Keratinocyte (primary cell): ENCODE measurements at regions not wholly inside any gene's neighbourhood (a gene's known extent, or its start where the extent isn't known, plus 50 kb on each side); places are given as distances from the start of the nearest gene placed in this dataset.
A peak's percentile ranks its signal among the peaks of the same experiment; 100 is the strongest.

ENCODE experiments used
- DNase-seq: peaks from one replicate; pipeline ENCODE4 v3.0.0-alpha.2; 2011; ENCODE audit warnings: low read depth, missing footprints, low spot score
- FAIRE-seq: peaks from 2 replicates; lab custom pipeline; 2011; peaks lifted over from hg19 to GRCh38; lab: Jason Lieb, UNC
- H2AFZ ChIP-seq: 2 replicates; pipeline ENCODE4 v1.6.0; 2012; ENCODE audit warnings: low read length, control low read depth, inconsistent platforms; ENCODE audit not compliant: control insufficient read depth
- H3K27ac ChIP-seq: 2 replicates; pipeline ENCODE4 v1.5.1; 2011; ENCODE audit warnings: low read length; ENCODE audit not compliant: control insufficient read depth, insufficient read depth
- H3K27me3 ChIP-seq: 3 replicates; pipeline ENCODE4 v1.6.0; 2011; ENCODE audit warnings: low read length; ENCODE audit not compliant: control insufficient read depth, insufficient read depth; ENCODE audit errors: extremely low read depth
- H3K36me3 ChIP-seq, 2 experiments: 2 replicates in 1 of 2; 3 replicates in 1 of 2; pipeline ENCODE4 v1.5.1; 2011; ENCODE audit warnings: low read length in 2 of 2, mild to moderate bottlenecking in 1 of 2; ENCODE audit not compliant: control insufficient read depth in 2 of 2, insufficient read depth in 2 of 2; ENCODE audit errors: extremely low read depth in 1 of 2
- H3K4me1 ChIP-seq: 3 replicates; pipeline ENCODE4 v1.5.1; 2011; ENCODE audit warnings: low read length; ENCODE audit not compliant: control insufficient read depth, insufficient read depth; ENCODE audit errors: extremely low read depth
- H3K4me2 ChIP-seq: 3 replicates; pipeline ENCODE4 v1.6.0; 2011; ENCODE audit warnings: low read depth, low read length; ENCODE audit not compliant: control insufficient read depth, insufficient read depth; ENCODE audit errors: extremely low read depth
- H3K4me3 ChIP-seq, 3 experiments: fragments of 200-600 bp in 1 of 3; sonication (generic) in 1 of 3; 2 replicates in 2 of 3; 3 replicates in 1 of 3; pipeline ENCODE4 v1.5.1; 2011 to 2016; ENCODE audit warnings: low read length in 3 of 3, mild to moderate bottlenecking in 3 of 3, control low read depth in 2 of 3, inconsistent platforms in 1 of 3, low read depth in 1 of 3, mixed read lengths in 1 of 3, mixed run types in 1 of 3, moderate library complexity in 1 of 3; ENCODE audit not compliant: control insufficient read depth in 2 of 3, insufficient read depth in 2 of 3; ENCODE audit errors: extremely low read depth in 1 of 3
- H3K79me2 ChIP-seq: 2 replicates; pipeline ENCODE4 v1.6.0; 2012; ENCODE audit warnings: low read length; ENCODE audit not compliant: control insufficient read depth, insufficient read depth
- H3K9ac ChIP-seq: 3 replicates; pipeline ENCODE4 v1.6.0; 2011; ENCODE audit warnings: low read length; ENCODE audit not compliant: control insufficient read depth, insufficient read depth; ENCODE audit errors: extremely low read depth
- H3K9me1 ChIP-seq: 3 replicates; pipeline ENCODE4 v1.6.0; 2011; ENCODE audit warnings: low read length; ENCODE audit not compliant: control insufficient read depth, insufficient read depth; ENCODE audit errors: extremely low read depth
- H3K9me3 ChIP-seq: 2 replicates; pipeline ENCODE4 v1.5.1; 2012; ENCODE audit warnings: low read depth, low read length; ENCODE audit not compliant: control insufficient read depth
- H4K20me1 ChIP-seq: 3 replicates; pipeline ENCODE4 v1.6.0; 2011; ENCODE audit warnings: low read length; ENCODE audit not compliant: control insufficient read depth, insufficient read depth; ENCODE audit errors: extremely low read depth
- EZH2 ChIP-seq: IDR thresholded peaks from one replicate; pipeline ENCODE4 v1.6.1; 2012; ENCODE audit warnings: inconsistent platforms, mild to moderate bottlenecking, low read length, moderate library complexity
- dilution Hi-C: fragments of 300-500 bp; cut with MboI; formaldehyde crosslinking; loops from one replicate; pipeline ENCODE4 v1.7.0; 2020; ENCODE audit warnings: low sequenced_read_pairs; ENCODE audit not compliant: extremely low pct_ligation_motif_present
- TF ChIP-seq, protein P1 (sequence below), 3 experiments: IDR thresholded peaks in 1 of 3; conservative IDR thresholded peaks in 1 of 3; optimal IDR thresholded peaks in 1 of 3; 2 replicates in 2 of 3; 3 replicates in 1 of 3; pipeline versions ENCODE3 to v1.5.1; 2011; ENCODE audit warnings: low read length in 3 of 3, mild to moderate bottlenecking in 3 of 3, moderate library complexity in 2 of 3, control low read depth in 1 of 3, inconsistent platforms in 1 of 3; ENCODE audit not compliant: insufficient read depth in 2 of 3; ENCODE audit errors: extremely low read depth in 1 of 3

DNA sequence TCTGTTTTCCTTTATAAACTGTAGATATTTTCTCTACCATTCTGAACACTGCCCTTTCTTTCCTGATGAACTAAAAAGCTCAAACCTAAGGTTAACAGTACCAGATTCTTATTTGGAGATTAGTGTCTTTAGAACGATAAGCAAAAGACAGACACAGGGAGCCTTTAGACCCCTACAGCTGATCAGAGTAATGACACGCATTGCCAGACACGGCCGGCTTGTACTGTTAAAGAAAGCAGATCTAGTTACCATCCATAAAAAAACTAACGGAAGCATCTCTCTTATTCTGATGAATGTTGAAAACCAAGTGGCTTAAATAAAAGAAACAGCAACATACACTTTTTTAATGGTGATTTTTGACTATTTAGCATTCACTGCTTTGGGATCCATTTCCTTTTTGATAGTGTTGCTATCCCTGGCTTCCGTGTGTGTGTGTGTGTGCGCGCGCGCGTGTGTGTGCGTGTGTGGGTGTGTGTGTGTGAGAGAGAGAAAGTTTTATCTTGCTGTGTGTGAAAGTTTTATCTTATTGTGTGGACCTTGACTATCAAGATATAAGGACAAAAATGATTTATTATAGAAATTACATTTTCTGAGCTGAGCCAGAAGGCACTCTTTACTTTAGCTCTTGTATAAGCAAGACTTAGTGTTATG, 95.6 kb upstream of the SLC35B3 start:
- H3K36me3 ChIP-seq, result no peaks in the 10 kb centered on the region
- no peaks in the 10 kb centered on the region for H3K79me2 ChIP-seq
- H2AFZ ChIP-seq, result peak overlapping the region; percentile 30
- no peak for FAIRE-seq
- DNase-seq, result no peak
- TF ChIP-seq, protein P1, sequence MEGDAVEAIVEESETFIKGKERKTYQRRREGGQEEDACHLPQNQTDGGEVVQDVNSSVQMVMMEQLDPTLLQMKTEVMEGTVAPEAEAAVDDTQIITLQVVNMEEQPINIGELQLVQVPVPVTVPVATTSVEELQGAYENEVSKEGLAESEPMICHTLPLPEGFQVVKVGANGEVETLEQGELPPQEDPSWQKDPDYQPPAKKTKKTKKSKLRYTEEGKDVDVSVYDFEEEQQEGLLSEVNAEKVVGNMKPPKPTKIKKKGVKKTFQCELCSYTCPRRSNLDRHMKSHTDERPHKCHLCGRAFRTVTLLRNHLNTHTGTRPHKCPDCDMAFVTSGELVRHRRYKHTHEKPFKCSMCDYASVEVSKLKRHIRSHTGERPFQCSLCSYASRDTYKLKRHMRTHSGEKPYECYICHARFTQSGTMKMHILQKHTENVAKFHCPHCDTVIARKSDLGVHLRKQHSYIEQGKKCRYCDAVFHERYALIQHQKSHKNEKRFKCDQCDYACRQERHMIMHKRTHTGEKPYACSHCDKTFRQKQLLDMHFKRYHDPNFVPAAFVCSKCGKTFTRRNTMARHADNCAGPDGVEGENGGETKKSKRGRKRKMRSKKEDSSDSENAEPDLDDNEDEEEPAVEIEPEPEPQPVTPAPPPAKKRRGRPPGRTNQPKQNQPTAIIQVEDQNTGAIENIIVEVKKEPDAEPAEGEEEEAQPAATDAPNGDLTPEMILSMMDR (optimal IDR thresholded peaks at IDR 0.05 in 1 of 3, IDR thresholded peaks at IDR 0.05 in 1 of 3, conservative IDR thresholded peaks at IDR 0.05 in 1 of 3; ENCODE audit: extremely low read depth in 1 of 3, insufficient read depth in 2 of 3, low read length in 3 of 3), result no peak
- no peak for TF ChIP-seq EZH2
- H3K9me1 ChIP-seq, result no peaks in the 10 kb centered on the region
- H3K27ac ChIP-seq, result no peak overlapping the region
- no peaks in the 10 kb centered on the region for H3K9me3 ChIP-seq
- dilution Hi-C loops, result no loop called here
- no peak overlapping the region for H3K9ac ChIP-seq
- H4K20me1 ChIP-seq, result no peaks in the 10 kb centered on the region
- no peak overlapping the region for H3K4me3 ChIP-seq
- no peak overlapping the region for H3K4me2 ChIP-seq
- no peaks in the 10 kb centered on the region for H3K27me3 ChIP-seq
- peaks cover 6% of the 10 kb centered on the region for H3K4me1 ChIP-seq

DNA sequence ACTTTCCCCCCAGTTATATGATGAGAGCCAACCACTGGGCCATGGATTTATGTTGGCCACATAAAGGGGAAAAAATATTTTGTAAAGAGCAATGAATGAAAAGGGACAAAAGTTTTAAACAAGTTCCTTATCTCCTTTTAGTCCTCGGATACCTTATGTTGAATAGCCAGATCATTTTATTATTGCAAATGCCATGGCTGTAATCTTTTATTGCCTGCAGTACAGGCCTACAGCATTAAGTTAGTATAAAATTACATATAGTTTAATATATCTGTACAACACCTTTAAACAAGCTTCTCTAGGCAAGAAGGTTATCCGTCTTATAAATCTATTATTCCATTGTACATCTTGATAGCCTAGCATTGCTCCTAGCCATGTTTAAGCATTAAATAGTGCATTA, 93.9 kb upstream of the SLC35B3 start:
- H3K9me1 ChIP-seq, result no peaks in the 10 kb centered on the region
- FAIRE-seq (no peak), DNase-seq (no peak)
- no peak overlapping the region for H3K4me3 ChIP-seq
- H3K4me2 ChIP-seq, result no peak overlapping the region
- no peaks in the 10 kb centered on the region for H3K79me2 ChIP-seq
- no peak overlapping the region for H2AFZ ChIP-seq
- H3K36me3 ChIP-seq, result no peaks in the 10 kb centered on the region
- H3K27ac ChIP-seq, result no peak overlapping the region
- dilution Hi-C loops, result no loop called here
- H4K20me1 ChIP-seq, result no peaks in the 10 kb centered on the region
- H3K27me3 ChIP-seq, result no peaks in the 10 kb centered on the region
- no peaks in the 10 kb centered on the region for H3K9me3 ChIP-seq
- no peak overlapping the region for H3K9ac ChIP-seq
- TF ChIP-seq, protein P1 (optimal IDR thresholded peaks at IDR 0.05 in 1 of 3, IDR thresholded peaks at IDR 0.05 in 1 of 3, conservative IDR thresholded peaks at IDR 0.05 in 1 of 3; ENCODE audit: extremely low read depth in 1 of 3, insufficient read depth in 2 of 3, low read length in 3 of 3), result no peak
- no peak for TF ChIP-seq EZH2
- peaks cover 6% of the 10 kb centered on the region for H3K4me1 ChIP-seq
